DOHH2 (cell line): ENCODE measurements at regions not wholly inside any gene's neighbourhood (a gene's known extent, or its start where the extent isn't known, plus 50 kb on each side); places are given as distances from the start of the nearest gene placed in this dataset.
"Not testable (repeated sequence)": the region's sequence is repeated elsewhere in the genome, so short reads cannot be mapped to it uniquely, and the experiment has no call there.

Experiments
- H3F3A ChIP-seq: fragments of 200-600 bp; sonication (generic), shearing (Covaris generic); 2 replicates; pipeline ENCODE4 v1.6.0; 2016; ENCODE audit warnings: antibody characterized with exemption, mild to moderate bottlenecking; ENCODE audit not compliant: control insufficient read depth, insufficient read depth
- H3K27ac ChIP-seq: fragments of 200-600 bp; sonication (generic); 2 replicates; pipeline ENCODE4 v1.5.1; 2014; ENCODE audit warnings: low read depth, mild to moderate bottlenecking, low read length, moderate library complexity
- H3K27me3 ChIP-seq: fragments of 200-600 bp; sonication (generic); 2 replicates; pipeline ENCODE4 v1.6.1; 2014; ENCODE audit warnings: mild to moderate bottlenecking, low read length, mixed read lengths; ENCODE audit not compliant: control insufficient read depth
- H3K36me3 ChIP-seq: fragments of 200-600 bp; sonication (generic); 2 replicates; pipeline ENCODE4 v1.6.1; 2014; ENCODE audit warnings: mild to moderate bottlenecking, low read length, moderate library complexity, mixed read lengths; ENCODE audit not compliant: control insufficient read depth
- H3K4me1 ChIP-seq: fragments of 200-600 bp; sonication (generic); 2 replicates; pipeline ENCODE4 v1.6.1; 2014; ENCODE audit warnings: mild to moderate bottlenecking, low read length, mixed read lengths; ENCODE audit not compliant: control insufficient read depth
- H3K4me2 ChIP-seq: fragments of 200-600 bp; sonication (generic); 2 replicates; pipeline ENCODE4 v1.6.0; 2014; ENCODE audit warnings: mild to moderate bottlenecking, low read length, moderate library complexity
- H3K4me3 ChIP-seq: fragments of 200-600 bp; sonication (generic); 2 replicates; pipeline ENCODE4 v1.5.1; 2014; ENCODE audit warnings: mild to moderate bottlenecking, low read length, mixed read lengths
- H3K79me2 ChIP-seq: fragments of 200-600 bp; sonication (generic); 2 replicates; pipeline ENCODE4 v1.6.1; 2014; ENCODE audit warnings: mild to moderate bottlenecking, low read length, mixed read lengths; ENCODE audit not compliant: control insufficient read depth
- H3K9me2 ChIP-seq: fragments of 200-600 bp; sonication (generic); replicated peaks from 2 replicates; pipeline ENCODE4 v1.6.1; 2014; ENCODE audit warnings: mild to moderate bottlenecking, low read length, mixed read lengths; ENCODE audit not compliant: control insufficient read depth
- H3K9me3 ChIP-seq: fragments of 200-600 bp; sonication (generic); 2 replicates; pipeline ENCODE4 v1.6.1; 2014; ENCODE audit warnings: antibody characterized with exemption, low read length, mixed read lengths; ENCODE audit not compliant: control insufficient read depth, insufficient read depth
- H4K20me1 ChIP-seq: fragments of 200-600 bp; sonication (generic); 2 replicates; pipeline ENCODE4 v1.6.0; 2014; ENCODE audit warnings: low read depth, mild to moderate bottlenecking, antibody characterized with exemption, low read length, moderate library complexity; ENCODE audit not compliant: control insufficient read depth, insufficient read depth
- CTCF ChIP-seq: fragments of 200-600 bp; sonication (generic); IDR thresholded peaks from one replicate; pipeline ENCODE4 v1.5.1; 2014; ENCODE audit warnings: antibody characterized with exemption, mild to moderate bottlenecking, low read depth, low read length; ENCODE audit not compliant: poor library complexity, severe bottlenecking
- EZH2phosphoT487 ChIP-seq: fragments of 200-600 bp; sonication (generic); IDR thresholded peaks from 2 replicates; pipeline ENCODE4 v1.6.1; 2017; ENCODE audit warnings: borderline replicate concordance, mild to moderate bottlenecking, antibody characterized with exemption, low read length, moderate library complexity, mixed read lengths

DNA sequence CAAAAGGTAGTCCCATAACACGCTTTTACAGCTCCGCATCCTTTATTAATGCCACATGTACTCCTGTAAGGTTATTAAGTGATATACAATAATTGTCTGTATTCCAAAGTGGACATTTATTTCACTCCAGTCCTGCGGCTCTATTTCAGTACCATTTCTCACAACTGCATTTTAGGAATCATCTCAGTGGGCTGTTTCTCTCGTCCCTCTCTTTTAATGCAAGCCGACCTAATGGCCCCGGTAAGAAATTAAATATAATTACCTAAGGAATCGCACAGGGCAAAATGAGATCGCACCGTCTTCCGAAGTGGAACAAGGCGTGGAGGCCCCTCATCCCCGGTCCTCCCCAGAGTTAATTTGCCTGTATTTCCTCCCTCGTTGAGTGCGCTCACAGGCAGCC, 216.5 kb downstream of the RAB11FIP2 start:
- Histone ChIP-seq H3K9me2 (no peaks in the 10 kb centered on the region), H3K27me3 (no peaks in the 10 kb centered on the region), H4K20me1 (no peaks in the 10 kb centered on the region), H3K4me1 (no peaks in the 10 kb centered on the region), H3F3A (no peaks in the 10 kb centered on the region), H3K4me3 (no peak overlapping the region), H3K79me2 (no peaks in the 10 kb centered on the region), H3K27ac (no peak overlapping the region), H3K4me2 (no peak overlapping the region), H3K9me3 (no peaks in the 10 kb centered on the region), H3K36me3 (no peaks in the 10 kb centered on the region)
- TF ChIP-seq EZH2phosphoT487 (no peak), CTCF (no peak)

GRCh38 chr10:117830787-117831212, 215.9 kb downstream of the RAB11FIP2 start:
- H3K9me3 ChIP-seq: no peaks in the 10 kb centered on the region
- no peaks in the 10 kb centered on the region for H3K9me2 ChIP-seq
- H3K4me1 ChIP-seq: no peaks in the 10 kb centered on the region
- no peak overlapping the region for H3K4me3 ChIP-seq
- no peak for TF ChIP-seq CTCF
- H4K20me1 ChIP-seq: no peaks in the 10 kb centered on the region
- H3K4me2 ChIP-seq: no peak overlapping the region
- no peak overlapping the region for H3K27ac ChIP-seq
- H3K79me2 ChIP-seq: no peaks in the 10 kb centered on the region
- no peaks in the 10 kb centered on the region for H3F3A ChIP-seq
- no peaks in the 10 kb centered on the region for H3K27me3 ChIP-seq
- no peaks in the 10 kb centered on the region for H3K36me3 ChIP-seq

DNA sequence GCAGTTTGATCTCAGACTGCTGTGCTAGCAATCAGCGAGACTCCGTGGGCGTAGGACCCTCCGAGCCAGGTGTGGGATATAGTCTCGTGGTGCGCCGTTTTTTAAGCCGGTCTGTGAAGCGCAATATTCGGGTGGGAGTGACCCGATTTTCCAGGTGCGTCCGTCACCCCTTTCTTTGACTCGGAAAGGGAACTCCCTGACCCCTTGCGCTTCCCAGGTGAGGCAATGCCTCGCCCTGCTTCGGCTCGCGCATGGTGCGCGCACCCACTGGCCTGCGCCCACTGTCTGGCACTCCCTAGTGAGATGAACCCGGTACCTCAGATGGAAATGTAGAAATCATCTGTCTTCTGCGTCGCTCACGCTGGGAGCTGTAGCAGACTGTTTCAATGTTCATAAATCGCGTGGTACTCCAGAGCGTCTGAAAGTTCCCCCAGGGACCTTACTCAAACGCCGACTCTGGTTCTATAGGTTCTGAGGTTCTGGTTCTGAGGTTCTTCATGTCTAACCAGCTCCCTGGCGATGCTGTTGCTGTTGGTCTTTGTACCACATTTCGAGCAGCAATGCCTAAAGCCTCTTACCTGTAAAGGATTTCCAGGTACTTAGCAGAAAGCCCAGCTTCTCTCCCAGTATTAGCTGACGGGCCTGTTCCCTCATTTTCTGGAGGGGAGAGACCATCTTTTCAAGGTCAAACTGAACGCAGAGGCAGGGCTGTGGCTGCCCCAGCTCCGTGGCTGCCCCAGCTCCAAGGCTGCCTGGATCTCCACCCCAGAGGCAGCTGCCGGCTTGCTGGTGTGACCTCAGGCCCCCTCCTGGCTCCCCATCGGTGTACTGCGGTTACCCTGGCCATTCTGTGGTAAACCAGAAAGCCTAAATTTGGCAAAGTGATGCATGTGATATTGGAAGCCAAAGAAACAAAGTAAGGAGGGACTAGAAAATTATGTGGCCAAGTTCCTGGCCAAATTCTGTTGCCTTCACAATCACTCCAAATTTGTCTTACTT, 207.9 kb downstream of the RAB11FIP2 start:
- H3F3A ChIP-seq, H3K4me3 ChIP-seq, H3K27ac ChIP-seq, H3K79me2 ChIP-seq, H3K36me3 ChIP-seq, H3K9me3 ChIP-seq, H3K4me2 ChIP-seq, H3K9me2 ChIP-seq, H3K27me3 ChIP-seq, H4K20me1 ChIP-seq, H3K4me1 ChIP-seq: not testable (repeated sequence)

- H3K79me2 ChIP-seq, H3K36me3 ChIP-seq, H3K4me1 ChIP-seq, H3K9me3 ChIP-seq, H3K9me2 ChIP-seq, H3F3A ChIP-seq, H4K20me1 ChIP-seq, H3K27ac ChIP-seq, H3K27me3 ChIP-seq, H3K4me2 ChIP-seq, H3K4me3 ChIP-seq: not testable (repeated sequence)
Observed at GRCh38 chr10:117856426-117856825, 190.3 kb downstream of the RAB11FIP2 start.
